ENCODE measurements at regions not wholly inside any gene's neighbourhood (a gene's known extent, or its start where the extent isn't known, plus 50 kb on each side); places are given as distances from the start of the nearest gene placed in this dataset.

DNA sequence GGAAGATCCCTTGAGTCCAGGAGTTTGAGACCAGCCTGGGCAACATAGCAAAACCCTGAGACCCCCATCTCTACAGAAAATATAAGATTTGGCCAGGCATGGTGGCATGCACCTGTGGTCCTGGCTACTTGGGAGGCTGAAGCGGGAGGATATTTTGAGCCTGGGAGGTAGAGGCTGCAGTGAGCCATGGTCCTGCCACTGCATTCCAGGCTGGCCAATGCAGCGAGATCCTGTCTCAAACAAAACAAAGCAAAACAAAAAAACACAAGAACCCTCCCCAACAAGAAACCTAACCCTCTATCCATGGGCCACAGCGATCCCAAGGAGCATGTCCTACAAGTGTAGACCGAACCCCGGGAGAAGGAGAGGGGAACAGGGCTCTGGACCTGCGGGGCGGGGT, 133.3 kb downstream of the MGAT5B start:
- DNase-seq = no peak

DNA sequence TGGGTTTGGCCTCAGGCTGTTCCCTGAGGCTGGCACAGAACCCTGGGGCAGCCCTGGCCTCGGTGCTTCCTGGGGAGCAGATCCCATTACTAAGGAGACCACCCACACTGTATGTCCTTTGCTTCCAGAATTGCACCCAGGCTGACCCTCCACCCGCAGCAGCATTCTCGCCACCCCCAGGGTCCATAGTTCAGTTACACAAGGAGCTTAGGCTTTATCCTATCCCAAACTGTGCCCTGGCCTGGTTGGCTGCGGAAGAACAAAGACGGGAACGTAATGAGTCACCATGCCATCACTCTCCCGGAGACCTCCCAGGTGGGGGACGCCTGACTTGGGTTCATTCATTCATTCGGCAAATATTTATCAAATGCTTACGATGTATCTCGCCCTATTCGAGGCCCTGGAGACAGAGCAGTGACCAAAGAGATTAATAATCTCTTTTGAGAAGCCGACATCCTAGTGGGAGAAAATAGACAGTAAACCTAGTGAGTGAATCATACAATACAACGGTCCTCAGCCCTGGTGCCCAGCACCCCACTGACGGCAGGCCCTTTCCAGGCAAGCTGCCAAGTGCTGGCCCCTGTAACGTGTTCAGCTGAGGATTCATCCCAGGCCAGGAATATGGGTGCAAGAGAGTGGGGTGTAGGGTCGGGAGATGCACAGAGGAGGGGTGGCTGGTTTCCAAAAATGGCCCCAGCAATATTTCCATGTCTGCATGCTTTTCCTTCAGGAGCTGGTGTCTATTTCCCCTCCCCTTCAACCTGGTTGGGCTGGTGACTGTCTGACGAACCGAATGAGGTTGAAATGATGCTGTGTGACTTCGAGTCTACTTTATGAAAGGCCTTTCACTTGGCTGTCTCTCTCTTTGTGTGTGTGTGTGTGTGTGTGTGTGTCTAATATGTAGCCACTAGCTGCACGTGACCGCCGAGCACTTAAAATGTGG, 134.2 kb downstream of the MGAT5B start:
- no peak for DNase-seq

DNA sequence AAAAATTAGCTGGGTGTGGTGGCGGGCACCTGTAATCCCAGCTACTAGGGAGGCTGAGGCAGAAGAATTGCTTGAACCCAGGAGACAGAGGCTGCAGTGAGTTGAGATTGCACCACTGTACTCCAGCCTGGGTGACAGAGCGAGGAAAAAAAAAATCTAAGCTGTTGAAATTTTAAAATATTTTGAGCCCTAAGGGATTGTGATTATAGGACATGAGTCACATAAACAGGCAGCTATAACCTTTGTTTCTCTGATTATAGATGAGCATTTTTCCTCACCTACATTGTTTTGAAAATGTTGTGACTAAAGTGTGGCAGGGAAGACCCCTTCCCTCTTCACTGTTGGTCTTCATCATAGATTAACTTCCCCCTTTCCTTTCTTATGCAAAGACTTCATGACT, 135.5 kb downstream of the MGAT5B start:
- no peak for DNase-seq

DNA sequence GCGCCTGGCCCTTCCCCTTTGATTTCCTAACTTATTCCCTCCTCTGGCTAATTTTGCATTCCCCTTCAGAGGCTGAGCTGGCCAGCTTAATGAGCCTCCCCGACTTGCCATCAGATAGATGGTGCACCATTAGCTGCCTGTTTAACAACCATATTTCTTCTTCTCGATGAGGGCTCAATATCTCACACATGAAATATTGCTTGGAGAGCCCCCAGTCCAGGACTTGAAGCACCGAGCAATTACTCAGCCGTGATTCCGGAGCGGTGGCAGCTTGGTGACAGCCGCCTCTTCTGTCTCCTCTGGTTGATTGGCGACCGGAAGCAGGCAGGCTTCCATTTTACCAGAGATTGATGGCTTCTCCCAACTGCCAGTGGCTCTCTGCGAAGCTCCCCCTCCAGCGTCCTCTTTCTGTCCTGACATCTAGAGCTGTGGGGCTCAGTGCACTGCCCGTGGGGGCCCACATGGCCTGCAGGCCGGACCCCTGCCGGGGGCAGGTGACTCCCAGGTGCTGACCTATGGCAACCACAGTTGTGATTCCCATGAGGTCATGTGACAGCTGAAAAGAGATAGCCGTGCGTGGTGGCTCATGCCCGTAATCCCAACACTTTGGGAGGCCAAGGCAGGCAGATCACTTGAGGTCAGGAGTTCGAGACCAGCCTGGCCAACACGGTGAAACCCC, 133.7 kb upstream of the SEC14L1 start:
- no peak for DNase-seq

DNA sequence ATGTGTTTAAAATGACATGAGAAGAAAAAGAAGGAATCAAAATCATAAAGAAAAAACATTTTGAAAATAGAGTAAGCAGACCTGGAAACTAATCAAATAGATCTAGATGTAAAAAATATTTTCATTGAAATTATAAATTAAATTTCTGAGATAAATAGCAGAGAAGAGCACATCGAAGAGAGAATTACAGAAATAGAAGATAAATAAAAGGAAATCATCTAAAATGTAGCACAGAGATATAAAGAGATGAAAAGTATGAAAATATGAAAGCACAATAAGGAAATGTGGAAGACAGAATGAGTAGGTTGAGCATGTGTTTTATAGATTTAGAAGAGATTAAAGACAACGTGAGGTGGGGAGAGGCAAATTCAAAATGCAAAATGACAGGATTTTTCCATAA, 130.9 kb upstream of the SEC14L1 start:
- no peak for DNase-seq

DNA sequence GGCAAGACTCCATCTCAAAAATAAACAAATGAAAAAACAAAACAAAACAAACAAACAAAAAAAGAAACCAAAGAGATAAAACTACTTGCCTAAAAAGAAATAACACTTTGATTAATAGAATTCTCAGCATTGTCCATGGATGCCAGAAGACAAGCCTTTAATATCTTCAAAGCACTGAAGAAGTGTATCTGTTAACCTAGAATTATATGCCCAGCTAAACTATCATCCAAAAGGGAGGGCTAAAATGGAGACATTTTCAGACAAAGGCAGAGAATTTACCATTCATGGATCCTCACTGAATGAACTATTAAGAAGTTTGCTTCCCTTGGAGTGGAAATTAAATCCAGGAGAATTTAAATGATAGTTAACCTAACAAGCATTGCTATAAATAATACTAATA, 130.1 kb upstream of the SEC14L1 start:
- DNase-seq = no peak

DNA sequence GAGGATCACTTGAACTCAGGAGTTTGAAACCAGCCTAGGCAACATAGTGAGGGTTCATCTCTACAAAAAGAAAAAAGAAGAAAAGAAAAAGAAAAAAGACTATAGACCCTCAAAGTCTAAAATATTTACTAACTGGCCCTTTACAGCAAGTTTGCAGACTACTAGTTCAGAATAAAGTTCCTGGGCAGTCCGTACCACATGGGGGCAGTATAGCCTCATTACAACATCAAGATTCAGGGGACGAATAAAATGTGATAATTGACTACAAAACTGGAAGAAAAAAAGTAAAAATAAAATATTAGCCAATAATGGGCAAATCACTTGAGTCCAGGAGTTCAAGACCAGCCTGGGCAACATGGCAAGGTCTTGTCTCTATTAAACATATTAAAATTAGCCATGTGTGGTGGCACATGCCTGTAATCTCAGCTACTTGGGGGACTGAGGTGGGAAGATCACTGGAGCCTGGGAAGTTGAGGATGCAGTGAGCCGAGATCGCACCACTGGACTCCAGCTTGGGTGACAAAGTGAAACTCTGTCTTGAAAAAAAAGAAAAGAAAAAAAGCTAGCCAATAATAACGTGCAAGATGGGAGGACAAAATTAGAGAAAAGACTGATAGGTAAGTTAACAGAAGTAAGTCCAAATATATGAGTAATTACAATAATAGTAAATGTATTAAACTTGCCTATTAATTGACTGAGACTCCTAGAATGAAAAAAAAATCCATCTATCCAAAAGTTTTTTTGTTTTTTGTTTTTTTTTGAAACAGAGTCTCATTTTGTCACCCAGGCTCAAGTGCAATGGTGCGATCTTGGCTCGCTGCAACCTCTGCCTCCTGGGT, 129.4 kb upstream of the SEC14L1 start:
- DNase-seq = peak; percentile 6 to 17

DNA sequence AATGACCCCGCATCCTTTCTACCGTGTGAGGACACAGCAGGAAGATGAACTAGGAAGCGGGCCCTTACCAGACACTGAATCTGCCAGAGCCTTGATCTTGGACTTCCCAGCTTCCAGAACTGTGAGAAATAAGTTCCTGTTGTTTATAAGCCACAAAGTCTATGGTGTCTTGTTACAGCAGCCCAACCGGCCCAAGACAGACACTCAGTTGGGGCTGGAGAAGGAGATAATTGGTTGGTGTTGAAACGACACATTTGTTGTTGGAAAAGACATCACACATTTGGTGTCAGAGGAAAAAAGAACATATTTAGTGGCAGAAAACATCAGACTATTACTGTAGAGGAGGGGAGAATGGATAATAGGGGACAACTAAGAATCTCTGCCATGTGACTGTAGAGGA, 122.3 kb upstream of the SEC14L1 start:
- DNase-seq = no peak

DNA sequence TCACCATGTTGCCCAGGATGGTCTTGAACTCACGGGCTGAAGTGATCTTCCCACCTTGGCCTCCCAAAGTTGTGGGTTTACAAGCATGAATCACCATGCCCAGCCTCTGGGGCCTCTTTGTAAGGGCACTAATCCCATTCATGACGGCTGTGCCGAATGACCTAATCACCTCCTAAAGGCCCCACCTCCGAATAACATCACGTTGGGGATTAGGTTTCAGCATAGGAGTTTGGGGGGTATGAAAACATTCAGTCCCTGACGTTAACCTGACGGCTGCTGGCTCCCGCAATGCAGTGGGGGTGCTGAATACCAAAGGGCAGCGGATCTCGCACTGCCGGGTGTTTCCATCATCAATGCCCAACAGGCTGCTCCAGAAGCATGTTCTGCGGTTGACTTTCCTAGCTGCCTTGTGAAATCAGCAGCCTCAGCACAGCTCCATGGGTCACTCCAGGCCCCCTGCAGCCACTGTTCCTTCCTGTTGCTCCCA, 120.8 kb upstream of the SEC14L1 start:
- DNase-seq = no peak

DNA sequence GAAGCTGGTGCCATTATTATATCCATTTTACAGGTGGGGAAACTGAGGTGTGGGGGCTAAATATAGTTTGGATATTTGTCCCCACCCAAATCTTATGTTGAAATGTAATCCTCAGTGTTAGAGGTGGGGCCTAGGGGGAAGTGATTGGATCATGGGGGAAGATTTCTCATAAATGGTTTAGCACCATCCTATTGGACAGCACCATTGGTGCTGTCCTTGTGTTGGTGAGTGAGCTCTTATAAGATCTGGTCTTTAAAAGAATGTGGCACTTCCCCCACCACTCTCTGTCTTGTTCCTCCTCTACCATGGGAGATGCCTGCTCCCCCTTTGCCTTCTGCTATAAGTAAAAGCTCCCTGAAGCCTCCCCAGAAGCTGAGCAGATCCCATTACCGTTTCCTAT, 119.8 kb upstream of the SEC14L1 start:
- DNase-seq = no peak

DNA sequence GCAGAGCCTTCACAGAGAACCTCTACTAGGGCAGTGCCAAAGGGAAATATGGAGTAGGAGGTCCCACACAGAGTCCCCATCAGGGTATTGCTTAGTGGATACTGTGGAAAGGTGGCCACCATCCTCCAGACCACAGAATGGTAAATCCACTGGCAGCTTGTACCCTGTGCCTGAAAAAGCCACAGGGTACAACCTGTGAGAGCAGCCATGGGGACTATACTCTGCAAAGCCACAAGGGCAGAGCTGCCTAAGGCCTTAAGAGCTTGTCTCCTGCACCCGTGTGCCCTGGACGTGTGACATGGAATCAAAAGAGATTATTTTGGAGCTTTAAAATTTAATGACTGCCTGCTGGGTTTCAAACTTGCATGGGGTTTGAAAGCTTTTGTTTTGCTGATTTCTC, 118.0 kb upstream of the SEC14L1 start:
- no peak for DNase-seq

DNA sequence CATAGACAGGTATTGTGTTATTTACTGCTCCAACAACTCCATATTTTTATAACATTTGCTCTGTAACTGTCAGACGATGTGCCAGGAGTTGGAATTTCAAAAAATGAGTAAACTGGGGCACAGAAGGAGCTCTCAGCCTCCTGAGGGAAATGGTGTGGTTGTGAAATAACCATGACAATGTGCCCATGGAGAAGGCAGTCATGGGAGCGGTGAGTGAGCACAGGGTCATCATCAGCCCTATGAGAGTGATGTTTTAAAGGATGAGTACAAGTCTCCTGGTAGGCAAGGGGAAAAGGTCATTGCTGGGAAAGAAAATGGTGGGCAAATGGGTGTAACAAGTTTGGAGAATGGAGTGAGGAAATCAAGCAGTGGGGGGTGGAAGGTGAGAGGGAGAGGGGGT, 115.0 kb upstream of the SEC14L1 start:
- DNase-seq = no peak

DNA sequence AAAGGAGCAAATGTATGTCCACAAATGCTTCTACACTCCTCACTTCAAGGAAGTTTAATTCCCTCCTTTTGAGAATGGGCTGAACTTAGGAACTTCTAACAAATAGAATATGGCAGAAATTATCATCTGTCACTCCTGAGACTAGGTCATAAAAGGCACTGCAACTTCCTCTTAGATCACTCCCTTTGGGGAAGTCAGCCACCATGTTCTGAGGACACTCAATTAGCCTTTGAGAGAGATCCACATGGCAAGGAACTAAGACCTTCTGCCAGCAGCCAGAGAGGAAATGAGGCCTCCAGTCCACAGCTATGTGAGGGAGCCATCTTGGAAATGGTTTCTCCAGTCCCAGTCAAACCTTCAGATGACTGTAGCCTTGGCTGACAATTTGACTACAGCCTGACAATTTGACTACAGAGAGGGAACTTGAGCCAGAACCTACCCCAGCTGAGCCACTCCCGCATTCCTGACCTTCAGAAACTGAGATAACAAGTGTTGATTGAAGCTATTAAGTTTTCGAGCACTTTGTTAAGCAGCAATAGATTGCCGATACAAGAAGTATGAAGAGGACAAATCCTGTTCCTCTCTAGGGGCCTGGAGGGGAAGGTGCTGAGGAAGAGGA, 113.4 kb upstream of the SEC14L1 start:
- DNase-seq = no peak

DNA sequence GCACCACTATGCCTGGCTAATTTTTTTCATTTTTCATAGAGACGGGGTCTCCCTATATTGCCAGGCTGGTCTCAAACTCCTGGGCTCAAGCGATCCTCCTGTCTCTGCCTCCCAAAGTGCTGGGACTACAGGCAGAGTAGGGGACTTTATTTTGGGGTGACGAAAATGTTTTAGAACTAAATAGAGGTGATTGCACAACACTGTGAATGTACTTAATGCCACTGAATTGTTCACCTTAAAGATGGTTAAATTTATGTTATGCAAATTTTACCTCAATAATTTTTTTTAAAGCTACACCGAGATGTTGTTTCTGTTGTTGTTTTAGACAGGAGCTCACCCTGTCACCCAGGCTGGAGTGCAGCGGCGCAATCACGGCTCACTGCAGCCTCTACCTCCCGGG, 111.9 kb upstream of the SEC14L1 start:
- no peak for DNase-seq

DNA sequence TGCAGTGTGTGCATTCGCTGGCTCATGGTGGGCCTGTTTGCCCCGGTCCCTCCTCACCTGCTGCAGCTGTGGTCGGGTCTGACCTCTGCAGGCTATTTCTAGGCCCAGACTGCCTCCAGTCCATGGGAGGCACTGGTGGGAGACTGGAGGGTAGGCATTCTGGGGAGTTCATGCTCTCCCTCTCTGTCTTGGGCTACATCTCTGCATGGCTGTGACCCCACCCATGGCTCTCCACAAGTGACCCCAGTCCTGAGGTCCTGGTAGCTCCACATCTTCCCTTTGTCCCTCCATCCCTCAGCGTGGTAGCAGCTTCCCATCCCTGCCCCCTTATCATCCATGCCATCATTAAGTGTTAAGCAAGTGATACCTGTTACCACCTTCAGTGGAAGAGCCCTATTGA, 107.8 kb upstream of the SEC14L1 start:
- DNase-seq = no peak

DNA sequence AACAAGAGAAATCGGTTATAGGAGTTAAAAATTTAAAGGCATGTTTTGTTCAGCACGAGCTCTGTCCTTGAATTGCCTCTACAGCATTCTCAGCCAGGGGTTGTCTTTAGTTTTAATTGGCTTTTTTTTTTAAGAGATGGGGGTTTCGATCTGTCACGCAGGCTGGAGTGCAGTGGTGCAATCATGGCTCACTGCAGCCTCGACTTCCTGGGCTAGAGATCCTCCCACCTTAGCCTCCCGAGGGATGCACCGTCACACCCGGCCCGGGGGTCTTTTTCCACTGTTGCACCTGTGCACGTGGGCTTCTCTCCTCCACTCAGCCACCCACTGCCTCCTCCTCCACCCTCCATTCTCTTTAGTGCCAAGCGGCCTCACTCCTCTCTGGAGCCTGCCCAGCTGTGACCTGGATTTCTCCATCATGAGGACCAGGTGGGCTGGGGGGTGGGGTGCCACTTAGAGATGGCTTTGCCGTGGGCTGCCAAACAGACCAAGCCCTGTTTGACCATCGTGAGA, 106.8 kb upstream of the SEC14L1 start:
- DNase-seq = no peak

DNA sequence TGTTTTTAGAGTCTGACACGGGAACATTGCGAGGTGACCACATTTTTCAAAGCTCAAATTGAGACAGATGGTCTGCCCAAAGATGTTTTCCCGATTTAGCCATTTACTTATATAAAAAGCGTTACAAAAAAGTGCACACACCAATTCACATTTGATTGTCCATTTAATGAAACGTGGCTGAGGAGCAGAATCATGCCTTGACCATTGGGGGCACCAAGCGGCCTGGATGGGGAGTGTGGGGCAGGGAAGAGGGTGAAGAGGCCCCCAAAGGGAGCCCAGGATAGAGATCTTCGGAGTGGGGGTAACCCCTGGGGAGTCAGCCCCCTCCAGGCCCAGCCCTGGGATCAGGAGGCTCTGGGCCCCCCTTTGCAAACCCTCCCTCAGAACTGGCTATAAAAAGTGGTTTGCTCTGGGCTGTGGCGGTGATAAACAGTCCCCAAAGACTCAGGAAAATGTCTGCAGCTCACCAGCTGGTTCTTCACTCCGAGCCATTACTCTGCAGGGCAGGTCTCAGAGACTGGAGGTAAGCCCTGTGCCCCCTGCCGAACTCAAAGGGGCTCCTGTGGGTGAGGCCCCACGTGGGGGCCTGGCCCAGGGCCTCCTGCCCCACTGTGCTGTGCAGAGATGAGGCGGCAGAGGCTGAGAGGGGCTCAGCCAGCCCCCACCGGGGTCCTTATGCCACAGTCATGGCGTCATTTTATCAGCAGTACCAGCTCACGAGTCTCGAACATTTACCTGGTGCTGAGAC, 105.9 kb upstream of the SEC14L1 start:
- DNase-seq = no peak

DNA sequence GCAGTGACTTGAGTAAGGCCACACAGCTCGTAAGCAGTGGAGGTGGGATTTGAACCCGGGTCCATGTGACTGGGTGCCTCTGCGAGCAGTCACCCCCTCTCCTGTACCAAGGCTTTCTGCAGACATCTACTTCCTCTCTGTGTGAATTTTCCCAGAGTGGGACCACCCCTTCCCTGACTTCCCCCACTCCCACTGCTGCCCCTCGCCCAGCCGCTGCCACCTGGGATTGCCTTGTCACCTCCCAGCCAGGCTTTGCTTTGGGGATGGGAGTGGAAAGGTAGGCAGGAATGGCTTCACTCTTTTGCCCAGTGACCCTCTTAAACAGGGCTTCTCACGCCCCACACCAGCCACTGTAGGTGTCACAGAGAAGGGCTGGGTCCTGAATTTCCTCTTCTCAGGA, 105.2 kb upstream of the SEC14L1 start:
- DNase-seq = no peak

DNA sequence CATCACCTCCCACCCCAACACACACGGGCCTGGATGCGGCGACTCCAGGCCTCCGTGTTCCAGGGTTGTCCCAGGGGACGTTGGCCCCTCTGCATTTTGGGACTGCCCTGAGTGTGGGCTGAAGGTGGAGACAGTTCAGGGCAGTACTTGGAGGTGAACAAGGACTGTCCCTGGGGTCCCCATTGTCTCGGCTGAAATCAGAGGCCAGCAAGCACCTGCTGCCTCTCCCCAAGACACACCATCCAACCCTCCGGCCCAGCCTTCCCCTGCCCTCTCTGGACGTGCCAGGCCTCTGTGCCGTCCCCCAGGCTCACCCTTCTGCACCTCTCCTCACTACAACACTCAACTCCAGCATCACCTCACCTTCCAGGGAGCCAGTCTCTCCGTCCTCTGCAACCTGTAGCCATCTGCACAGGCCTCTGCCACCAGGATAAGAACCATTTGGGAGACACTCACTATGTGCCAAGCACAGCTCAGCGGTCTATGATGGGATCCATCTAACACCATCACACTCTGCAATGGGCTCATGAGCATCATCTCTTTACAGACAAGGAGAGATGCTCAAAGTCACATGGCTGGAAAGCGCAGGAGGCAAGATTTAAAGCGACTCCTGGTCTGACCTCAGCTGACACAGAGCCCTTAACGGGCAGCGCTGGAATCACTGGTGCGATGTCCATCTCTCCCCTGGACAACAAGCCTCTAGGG, 104.5 kb upstream of the SEC14L1 start:
- no peak for DNase-seq

DNA sequence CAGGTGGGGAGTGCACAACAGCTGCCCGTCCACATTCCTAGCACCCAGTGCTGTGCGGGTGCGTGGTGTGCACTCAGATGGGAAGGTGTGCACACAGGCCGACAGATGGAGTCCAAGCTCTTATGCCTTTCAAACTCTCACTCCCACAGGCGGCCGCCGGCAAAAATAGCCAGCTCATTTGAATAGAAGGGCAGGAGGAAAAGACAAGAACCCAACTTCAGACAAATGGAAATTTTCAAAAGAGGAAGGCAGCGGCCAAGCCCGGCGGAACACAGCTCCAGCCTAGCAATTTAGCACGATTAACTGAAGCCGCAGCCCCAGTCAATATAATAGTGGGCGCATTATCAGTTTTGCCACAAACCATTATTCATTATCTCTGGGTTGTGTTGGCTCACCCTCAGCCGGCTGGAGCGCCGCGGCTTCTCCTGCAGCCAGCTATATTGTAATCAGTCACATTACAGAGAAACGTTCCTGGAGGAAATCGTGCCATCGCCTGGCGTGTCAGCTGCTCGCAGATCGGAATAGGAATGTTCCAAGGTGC, 103.9 kb upstream of the SEC14L1 start:
- DNase-seq = no peak

DNA sequence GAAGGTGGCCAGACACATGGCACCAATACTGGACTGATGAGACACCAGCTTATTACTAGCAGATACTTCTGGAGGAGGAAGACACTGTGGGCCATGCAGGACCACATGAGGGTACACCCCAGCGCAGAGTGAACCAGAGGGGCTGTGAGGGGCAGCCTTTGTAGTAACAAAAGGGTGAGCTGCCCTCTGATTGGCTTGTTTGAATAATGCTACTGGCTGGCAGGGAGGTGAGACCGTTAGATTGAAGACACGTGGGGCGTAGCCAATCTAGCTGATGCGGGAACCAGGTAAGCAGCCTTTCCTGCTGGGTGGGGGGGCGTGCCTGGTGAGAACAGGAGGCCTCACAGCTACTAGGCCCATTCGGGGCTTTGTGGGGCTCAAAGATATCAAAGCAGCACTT, 102.8 kb upstream of the SEC14L1 start:
- no peak for DNase-seq
